GM21723 (cell line): ENCODE measurements at regions not wholly inside any gene's neighbourhood (a gene's known extent, or its start where the extent isn't known, plus 50 kb on each side); places are given as distances from the start of the nearest gene placed in this dataset.

Source experiments
- ATAC-seq: cut with Tn5 transposase; IDR thresholded peaks from one replicate; pipeline ENCODE4 v1.9.1; 2021; ENCODE audit warnings: mild to moderate bottlenecking, moderate library complexity; ENCODE audit not compliant: unreplicated experiment

GRCh38 chr4:152236519-152237056 lies 299.3 kb downstream of the FBXW7 start:
- no peak for ATAC-seq

- ATAC-seq: no peak
Observed at GRCh38 chr4:152235718-152236117, 300.2 kb downstream of the FBXW7 start.

- no peak for ATAC-seq
Observed at GRCh38 chr4:152234571-152234970, 301.3 kb downstream of the FBXW7 start.

GRCh38 chr4:152232271-152232670 lies 303.6 kb downstream of the FBXW7 start:
- ATAC-seq: no peak

GRCh38 chr4:152229782-152230289 lies 306.1 kb downstream of the FBXW7 start:
- no peak for ATAC-seq

- ATAC-seq: no peak
Observed at GRCh38 chr4:152225680-152226079, 310.2 kb downstream of the FBXW7 start.

- ATAC-seq: no peak
Observed at GRCh38 chr4:152224721-152225420, 311.0 kb downstream of the FBXW7 start.

DNA sequence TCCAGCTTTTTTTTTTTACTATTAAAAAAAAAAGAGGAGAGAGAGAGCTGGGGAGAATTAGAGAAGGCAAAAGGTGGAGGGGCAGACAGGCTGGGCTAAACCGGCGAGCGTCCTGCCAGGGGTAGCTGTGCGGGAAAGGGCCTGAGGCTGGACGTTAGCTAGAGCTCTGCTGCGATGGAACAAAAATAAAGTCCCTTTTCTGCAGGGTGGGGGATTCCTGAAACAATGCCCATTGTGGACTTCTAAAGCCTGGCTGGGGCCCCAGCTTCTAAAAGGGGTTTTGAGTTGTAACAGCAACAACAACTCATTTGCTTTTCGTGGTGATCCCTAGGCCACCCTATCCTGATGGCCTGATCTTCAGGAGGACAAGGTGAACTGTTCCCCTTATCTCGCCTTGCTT lies 311.7 kb downstream of the FBXW7 start:
- no peak for ATAC-seq

DNA sequence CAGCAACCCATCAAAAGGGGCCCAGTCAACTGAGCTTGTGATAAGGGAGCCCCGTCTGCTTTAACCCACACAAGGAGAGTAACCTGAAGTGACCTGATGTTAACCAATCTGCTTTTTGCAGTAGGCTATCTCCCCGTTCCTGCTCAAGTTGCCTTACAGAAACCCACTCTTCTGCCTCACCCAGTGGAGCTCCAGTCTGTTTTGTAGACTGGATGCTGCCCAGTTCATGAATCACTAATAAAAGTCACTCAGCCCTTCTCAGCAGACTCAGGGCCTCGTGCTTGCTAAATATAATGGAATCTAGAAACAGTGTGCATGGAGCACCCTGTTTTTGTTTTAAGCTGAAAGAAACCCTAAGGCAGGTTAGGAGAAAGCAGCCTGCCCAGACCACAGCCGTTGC lies 312.3 kb downstream of the FBXW7 start:
- no peak for ATAC-seq

DNA sequence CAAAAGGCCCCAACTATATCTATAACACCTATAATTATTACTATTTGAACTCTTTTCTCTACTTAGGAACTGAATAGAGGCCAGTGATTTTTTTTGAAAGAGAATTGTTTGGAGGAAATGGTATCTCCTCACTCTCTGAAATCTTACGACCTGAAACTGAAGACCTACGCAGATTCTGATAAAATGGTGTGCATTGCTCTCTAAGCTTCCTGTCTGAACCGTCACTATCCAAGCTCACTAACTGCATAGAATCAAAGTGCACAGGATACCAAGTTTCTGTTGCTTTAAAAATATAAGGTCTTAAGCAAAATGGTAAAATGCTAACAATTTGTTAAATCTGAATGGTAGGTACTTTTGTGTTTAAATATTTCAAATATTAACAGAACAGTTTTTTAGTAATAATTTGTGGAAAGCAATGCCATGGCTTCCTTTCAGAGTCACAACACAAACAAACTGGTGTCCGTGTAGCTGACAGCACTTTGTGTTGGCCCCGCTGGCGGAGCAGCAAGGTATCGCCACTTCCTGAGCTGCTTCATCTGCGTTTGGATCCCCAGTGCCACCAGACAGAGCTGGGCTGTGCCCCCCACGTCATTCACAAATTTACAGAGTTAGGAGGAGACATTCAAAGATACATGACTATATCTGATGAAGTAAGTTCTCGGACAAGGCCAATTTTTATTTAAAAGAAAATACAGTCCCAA lies 313.9 kb downstream of the FBXW7 start:
- no peak for ATAC-seq

DNA sequence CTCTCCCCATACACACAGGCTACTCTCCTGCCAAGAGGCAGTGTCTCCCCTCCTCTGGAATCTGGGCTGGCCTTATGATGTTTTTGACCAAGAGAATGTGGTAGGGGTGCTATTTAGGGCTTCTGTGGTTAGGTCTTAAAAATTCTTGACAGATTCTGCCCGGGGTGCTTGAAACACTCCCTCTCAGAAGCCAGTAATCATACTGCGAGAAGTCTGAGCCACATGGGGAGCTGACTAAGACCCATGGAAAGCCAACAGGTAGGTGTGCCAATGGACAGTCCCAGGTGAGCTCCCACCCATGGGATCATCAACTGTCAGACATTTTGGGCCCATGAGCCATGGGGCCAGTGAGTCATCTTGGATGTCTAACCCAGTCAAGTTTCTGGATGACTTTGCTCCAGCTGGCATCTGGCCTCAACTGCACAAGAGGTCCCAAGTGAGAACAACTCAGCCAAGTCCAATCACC lies 315.7 kb downstream of the FBXW7 start:
- no peak for ATAC-seq

- ATAC-seq: no peak
Observed at GRCh38 chr4:152218576-152218975, 317.3 kb downstream of the FBXW7 start.

DNA sequence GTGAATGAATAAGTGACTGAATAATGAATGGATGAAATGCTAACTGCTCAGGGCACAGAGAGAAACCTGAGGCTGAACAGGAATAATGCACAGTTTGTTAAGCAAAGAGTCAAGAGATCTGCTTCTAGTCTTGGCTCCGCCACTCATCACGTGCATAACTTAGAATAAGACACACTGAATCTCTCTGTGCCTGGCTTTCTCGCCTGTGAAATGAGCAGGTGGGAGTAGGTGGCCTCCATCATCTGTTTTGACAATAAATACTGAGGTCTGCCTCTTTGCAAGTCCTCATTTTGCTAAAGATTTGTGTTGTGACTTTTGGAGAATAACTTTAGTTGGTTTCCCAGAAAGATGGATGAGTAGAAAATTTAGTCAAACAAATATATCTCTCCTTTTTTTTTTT lies 318.0 kb downstream of the FBXW7 start:
- no peak for ATAC-seq

GRCh38 chr4:152211936-152212653 lies 323.8 kb downstream of the FBXW7 start:
- no peak for ATAC-seq

DNA sequence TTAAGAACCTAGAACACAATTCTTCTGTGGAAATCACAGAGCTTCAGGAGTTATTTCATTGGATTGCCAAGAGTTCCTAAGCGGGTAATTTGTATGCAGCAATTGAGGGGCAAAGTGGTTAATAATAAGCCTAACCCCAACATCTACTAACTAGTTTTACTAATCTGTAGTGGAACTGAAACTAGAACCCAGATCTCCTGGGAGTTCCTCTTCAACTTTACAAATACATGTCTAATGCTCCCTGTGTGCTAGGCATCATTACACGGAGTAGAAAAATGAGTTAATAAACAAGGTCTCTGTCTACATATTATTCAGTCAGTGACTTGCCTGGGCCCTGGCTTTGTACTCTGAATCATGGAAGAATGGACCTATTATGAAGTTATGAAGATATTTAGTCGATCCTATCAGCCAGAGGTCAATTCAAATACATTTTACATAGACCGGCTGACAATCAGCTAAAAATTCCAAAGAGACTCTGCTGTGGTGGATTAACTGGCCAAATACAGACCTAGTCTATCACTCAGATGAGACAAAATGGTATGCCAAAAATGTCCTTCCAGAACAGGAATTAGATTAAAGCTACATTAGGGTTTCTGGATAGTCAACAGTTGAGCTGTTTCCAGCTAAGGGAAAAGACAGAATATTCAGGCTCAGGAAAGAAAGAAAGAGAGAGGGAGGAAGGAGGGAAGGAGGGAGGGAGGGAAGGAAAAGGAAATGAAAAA lies 326.0 kb downstream of the FBXW7 start:
- no peak for ATAC-seq

DNA sequence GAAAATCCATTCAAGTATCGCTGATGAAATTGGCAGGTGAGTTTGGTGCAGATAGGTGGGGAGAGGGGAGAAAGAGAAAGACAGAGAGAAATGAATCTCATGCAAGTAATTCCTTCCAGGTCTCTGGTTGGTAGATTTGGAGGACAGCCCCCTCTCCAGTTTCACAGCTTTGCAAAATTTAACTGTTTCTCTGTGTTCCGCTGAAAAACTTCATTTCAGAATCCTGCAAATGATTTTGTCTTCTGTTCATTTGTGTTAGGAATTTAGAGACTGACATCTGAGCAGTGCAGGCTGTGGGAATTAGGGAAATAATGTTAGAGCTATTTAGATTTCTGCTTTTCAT lies 328.5 kb downstream of the FBXW7 start:
- no peak for ATAC-seq

- ATAC-seq: no peak
Observed at GRCh38 chr4:152206646-152207377, 329.1 kb downstream of the FBXW7 start.

DNA sequence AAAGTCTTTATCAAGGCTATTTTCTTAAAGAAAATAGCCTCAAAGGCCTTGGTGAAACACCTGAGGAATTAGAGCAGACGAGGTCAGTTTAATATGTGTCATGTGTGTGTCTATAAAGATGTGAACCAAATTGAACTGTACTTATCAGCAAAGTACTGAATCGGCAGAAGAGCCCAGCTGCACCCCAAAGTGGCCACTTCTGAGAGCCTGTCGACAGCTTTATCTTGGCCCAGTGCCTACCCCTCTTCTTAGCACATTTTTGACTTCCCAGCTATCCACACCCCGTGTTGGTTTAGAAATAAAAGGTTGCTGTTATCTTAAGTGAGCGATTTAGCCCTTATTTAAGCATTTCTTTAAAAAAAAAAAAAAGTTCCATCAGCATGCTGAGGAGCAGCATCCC lies 329.7 kb downstream of the FBXW7 start:
- no peak for ATAC-seq

DNA sequence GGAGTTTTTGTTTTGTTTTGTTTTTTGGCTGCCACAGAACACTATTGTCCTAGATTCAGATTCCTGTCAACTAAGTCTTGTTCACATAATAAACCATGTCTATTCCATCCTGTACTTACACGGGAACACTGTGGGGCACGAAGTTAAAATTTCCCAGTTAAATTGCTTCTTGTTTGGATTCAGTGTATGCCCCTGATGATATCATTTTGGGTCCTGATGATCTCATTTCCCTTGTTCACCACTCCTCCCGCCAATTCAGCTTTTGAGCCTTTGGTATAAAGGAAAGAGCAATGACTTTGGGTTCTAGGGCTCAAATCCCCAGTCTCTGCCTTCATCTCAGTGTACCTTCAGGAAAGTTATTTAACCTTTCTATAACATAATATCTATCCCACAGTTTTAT lies 333.5 kb downstream of the FBXW7 start:
- no peak for ATAC-seq
